ENCODE measurements at regions not wholly inside any gene's neighbourhood (a gene's known extent, or its start where the extent isn't known, plus 50 kb on each side); places are given as distances from the start of the nearest gene placed in this dataset.

DNA sequence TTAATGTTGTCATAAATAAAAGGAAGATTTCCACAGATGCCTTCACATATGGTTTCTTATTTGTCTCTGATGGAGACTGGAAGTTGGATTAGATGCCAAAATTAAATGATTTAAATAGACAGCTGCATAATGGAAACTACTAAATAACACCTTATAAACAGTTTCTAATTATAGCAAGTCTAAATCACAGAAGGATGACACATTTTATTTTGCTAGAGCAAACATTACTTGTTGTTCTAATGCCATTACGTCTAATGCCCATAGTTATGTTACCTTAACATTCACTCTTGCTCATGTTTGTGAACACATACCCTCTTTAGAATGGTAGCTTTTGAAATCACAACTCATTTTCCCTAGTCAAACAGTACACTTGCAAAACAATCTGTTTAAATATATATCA, 92.8 kb downstream of the ZIC4 start:
- TF ChIP-seq EZH2phosphoT487 (IDR thresholded peaks at IDR 0.05; ENCODE audit: borderline replicate concordance): no peak
- TF ChIP-seq, protein P1, sequence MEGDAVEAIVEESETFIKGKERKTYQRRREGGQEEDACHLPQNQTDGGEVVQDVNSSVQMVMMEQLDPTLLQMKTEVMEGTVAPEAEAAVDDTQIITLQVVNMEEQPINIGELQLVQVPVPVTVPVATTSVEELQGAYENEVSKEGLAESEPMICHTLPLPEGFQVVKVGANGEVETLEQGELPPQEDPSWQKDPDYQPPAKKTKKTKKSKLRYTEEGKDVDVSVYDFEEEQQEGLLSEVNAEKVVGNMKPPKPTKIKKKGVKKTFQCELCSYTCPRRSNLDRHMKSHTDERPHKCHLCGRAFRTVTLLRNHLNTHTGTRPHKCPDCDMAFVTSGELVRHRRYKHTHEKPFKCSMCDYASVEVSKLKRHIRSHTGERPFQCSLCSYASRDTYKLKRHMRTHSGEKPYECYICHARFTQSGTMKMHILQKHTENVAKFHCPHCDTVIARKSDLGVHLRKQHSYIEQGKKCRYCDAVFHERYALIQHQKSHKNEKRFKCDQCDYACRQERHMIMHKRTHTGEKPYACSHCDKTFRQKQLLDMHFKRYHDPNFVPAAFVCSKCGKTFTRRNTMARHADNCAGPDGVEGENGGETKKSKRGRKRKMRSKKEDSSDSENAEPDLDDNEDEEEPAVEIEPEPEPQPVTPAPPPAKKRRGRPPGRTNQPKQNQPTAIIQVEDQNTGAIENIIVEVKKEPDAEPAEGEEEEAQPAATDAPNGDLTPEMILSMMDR (conservative IDR thresholded peaks at IDR 0.05; ENCODE audit: low read length): no peak
